Keratinocyte (primary cell): ENCODE measurements at regions not wholly inside any gene's neighbourhood (a gene's known extent, or its start where the extent isn't known, plus 50 kb on each side); places are given as distances from the start of the nearest gene placed in this dataset.

Experiments
- DNase-seq: peaks from one replicate; pipeline ENCODE4 v3.0.0-alpha.2; 2011; ENCODE audit warnings: low read depth, missing footprints, low spot score
- FAIRE-seq: peaks from 2 replicates; lab custom pipeline; 2011; peaks lifted over from hg19 to GRCh38; lab: Jason Lieb, UNC
- H2AFZ ChIP-seq: 2 replicates; pipeline ENCODE4 v1.6.0; 2012; ENCODE audit warnings: low read length, control low read depth, inconsistent platforms; ENCODE audit not compliant: control insufficient read depth
- H3K27ac ChIP-seq: 2 replicates; pipeline ENCODE4 v1.5.1; 2011; ENCODE audit warnings: low read length; ENCODE audit not compliant: control insufficient read depth, insufficient read depth
- H3K27me3 ChIP-seq: 3 replicates; pipeline ENCODE4 v1.6.0; 2011; ENCODE audit warnings: low read length; ENCODE audit not compliant: control insufficient read depth, insufficient read depth; ENCODE audit errors: extremely low read depth
- H3K36me3 ChIP-seq, 2 experiments: 2 replicates in 1 of 2; 3 replicates in 1 of 2; pipeline ENCODE4 v1.5.1; 2011; ENCODE audit warnings: low read length in 2 of 2, mild to moderate bottlenecking in 1 of 2; ENCODE audit not compliant: control insufficient read depth in 2 of 2, insufficient read depth in 2 of 2; ENCODE audit errors: extremely low read depth in 1 of 2
- H3K4me1 ChIP-seq: 3 replicates; pipeline ENCODE4 v1.5.1; 2011; ENCODE audit warnings: low read length; ENCODE audit not compliant: control insufficient read depth, insufficient read depth; ENCODE audit errors: extremely low read depth
- H3K4me2 ChIP-seq: 3 replicates; pipeline ENCODE4 v1.6.0; 2011; ENCODE audit warnings: low read depth, low read length; ENCODE audit not compliant: control insufficient read depth, insufficient read depth; ENCODE audit errors: extremely low read depth
- H3K4me3 ChIP-seq, 3 experiments: fragments of 200-600 bp in 1 of 3; sonication (generic) in 1 of 3; 2 replicates in 2 of 3; 3 replicates in 1 of 3; pipeline ENCODE4 v1.5.1; 2011 to 2016; ENCODE audit warnings: low read length in 3 of 3, mild to moderate bottlenecking in 3 of 3, control low read depth in 2 of 3, inconsistent platforms in 1 of 3, low read depth in 1 of 3, mixed read lengths in 1 of 3, mixed run types in 1 of 3, moderate library complexity in 1 of 3; ENCODE audit not compliant: control insufficient read depth in 2 of 3, insufficient read depth in 2 of 3; ENCODE audit errors: extremely low read depth in 1 of 3
- H3K79me2 ChIP-seq: 2 replicates; pipeline ENCODE4 v1.6.0; 2012; ENCODE audit warnings: low read length; ENCODE audit not compliant: control insufficient read depth, insufficient read depth
- H3K9ac ChIP-seq: 3 replicates; pipeline ENCODE4 v1.6.0; 2011; ENCODE audit warnings: low read length; ENCODE audit not compliant: control insufficient read depth, insufficient read depth; ENCODE audit errors: extremely low read depth
- H3K9me1 ChIP-seq: 3 replicates; pipeline ENCODE4 v1.6.0; 2011; ENCODE audit warnings: low read length; ENCODE audit not compliant: control insufficient read depth, insufficient read depth; ENCODE audit errors: extremely low read depth
- H3K9me3 ChIP-seq: 2 replicates; pipeline ENCODE4 v1.5.1; 2012; ENCODE audit warnings: low read depth, low read length; ENCODE audit not compliant: control insufficient read depth
- H4K20me1 ChIP-seq: 3 replicates; pipeline ENCODE4 v1.6.0; 2011; ENCODE audit warnings: low read length; ENCODE audit not compliant: control insufficient read depth, insufficient read depth; ENCODE audit errors: extremely low read depth
- EZH2 ChIP-seq: IDR thresholded peaks from one replicate; pipeline ENCODE4 v1.6.1; 2012; ENCODE audit warnings: inconsistent platforms, mild to moderate bottlenecking, low read length, moderate library complexity
- dilution Hi-C: fragments of 300-500 bp; cut with MboI; formaldehyde crosslinking; loops from one replicate; pipeline ENCODE4 v1.7.0; 2020; ENCODE audit warnings: low sequenced_read_pairs; ENCODE audit not compliant: extremely low pct_ligation_motif_present
- TF ChIP-seq, protein P1 (sequence below), 3 experiments: IDR thresholded peaks in 1 of 3; conservative IDR thresholded peaks in 1 of 3; optimal IDR thresholded peaks in 1 of 3; 2 replicates in 2 of 3; 3 replicates in 1 of 3; pipeline versions ENCODE3 to v1.5.1; 2011; ENCODE audit warnings: low read length in 3 of 3, mild to moderate bottlenecking in 3 of 3, moderate library complexity in 2 of 3, control low read depth in 1 of 3, inconsistent platforms in 1 of 3; ENCODE audit not compliant: insufficient read depth in 2 of 3; ENCODE audit errors: extremely low read depth in 1 of 3

- Histone ChIP-seq H4K20me1 (no peaks in the 10 kb centered on the region), H3K4me1 (no peaks in the 10 kb centered on the region), H2AFZ (no peak overlapping the region), H3K36me3 (no peaks in the 10 kb centered on the region), H3K27ac (no peak overlapping the region), H3K4me2 (no peak overlapping the region), H3K4me3 (no peak overlapping the region), H3K9ac (no peak overlapping the region), H3K9me1 (no peaks in the 10 kb centered on the region), H3K27me3 (peaks cover 4% of the 10 kb centered on the region), H3K79me2 (no peaks in the 10 kb centered on the region), H3K9me3 (no peaks in the 10 kb centered on the region)
- dilution Hi-C loops: no loop called here
- TF ChIP-seq EZH2: no peak
- TF ChIP-seq, protein P1, sequence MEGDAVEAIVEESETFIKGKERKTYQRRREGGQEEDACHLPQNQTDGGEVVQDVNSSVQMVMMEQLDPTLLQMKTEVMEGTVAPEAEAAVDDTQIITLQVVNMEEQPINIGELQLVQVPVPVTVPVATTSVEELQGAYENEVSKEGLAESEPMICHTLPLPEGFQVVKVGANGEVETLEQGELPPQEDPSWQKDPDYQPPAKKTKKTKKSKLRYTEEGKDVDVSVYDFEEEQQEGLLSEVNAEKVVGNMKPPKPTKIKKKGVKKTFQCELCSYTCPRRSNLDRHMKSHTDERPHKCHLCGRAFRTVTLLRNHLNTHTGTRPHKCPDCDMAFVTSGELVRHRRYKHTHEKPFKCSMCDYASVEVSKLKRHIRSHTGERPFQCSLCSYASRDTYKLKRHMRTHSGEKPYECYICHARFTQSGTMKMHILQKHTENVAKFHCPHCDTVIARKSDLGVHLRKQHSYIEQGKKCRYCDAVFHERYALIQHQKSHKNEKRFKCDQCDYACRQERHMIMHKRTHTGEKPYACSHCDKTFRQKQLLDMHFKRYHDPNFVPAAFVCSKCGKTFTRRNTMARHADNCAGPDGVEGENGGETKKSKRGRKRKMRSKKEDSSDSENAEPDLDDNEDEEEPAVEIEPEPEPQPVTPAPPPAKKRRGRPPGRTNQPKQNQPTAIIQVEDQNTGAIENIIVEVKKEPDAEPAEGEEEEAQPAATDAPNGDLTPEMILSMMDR (optimal IDR thresholded peaks at IDR 0.05 in 1 of 3, IDR thresholded peaks at IDR 0.05 in 1 of 3, conservative IDR thresholded peaks at IDR 0.05 in 1 of 3; ENCODE audit: extremely low read depth in 1 of 3, insufficient read depth in 2 of 3, low read length in 3 of 3): no peak
- FAIRE-seq: no peak
- no peak for DNase-seq
Measured at GRCh38 chr1:110766336-110766647, 91.6 kb upstream of the KCNA3 start.

DNA sequence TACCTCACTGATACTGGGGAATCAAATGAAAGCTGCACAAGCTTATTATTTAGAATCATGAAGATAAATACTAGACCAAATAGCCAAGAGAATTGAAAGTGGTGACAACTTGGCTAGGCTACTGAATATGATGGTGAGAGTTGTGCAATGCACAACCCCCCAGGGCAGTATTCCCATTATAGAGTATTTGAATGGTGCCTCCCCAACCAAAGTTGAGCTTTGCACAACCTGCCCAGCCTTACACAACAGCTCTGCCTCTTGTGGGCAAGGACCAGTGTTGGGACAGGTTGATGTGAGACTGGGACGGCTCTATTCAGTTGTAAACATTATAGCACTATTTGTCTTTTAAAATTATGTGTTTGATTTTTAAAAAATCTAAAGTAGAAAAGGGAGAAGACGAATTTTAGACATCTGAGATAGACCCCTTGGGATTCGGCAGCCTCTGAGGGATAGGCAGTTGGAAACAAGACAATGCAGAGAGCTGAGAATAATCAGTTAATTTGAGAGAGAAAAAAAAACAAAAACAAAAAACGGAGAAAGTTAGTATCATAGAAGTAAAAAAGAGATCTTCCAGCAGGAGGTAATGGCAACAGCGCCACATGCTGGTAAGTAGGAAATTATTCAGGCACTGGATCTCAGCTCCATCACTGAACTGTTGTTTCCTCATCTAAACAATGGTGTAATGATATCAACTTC, 91.0 kb upstream of the KCNA3 start:
- dilution Hi-C loops: no loop called here
- DNase-seq: no peak

More for the DNA sequence above, 91.0 kb upstream of the KCNA3 start:
- Histone ChIP-seq H2AFZ (no peak overlapping the region), H3K9me1 (no peaks in the 10 kb centered on the region), H3K9ac (no peak overlapping the region), H3K79me2 (no peaks in the 10 kb centered on the region), H3K9me3 (no peaks in the 10 kb centered on the region), H3K4me1 (no peaks in the 10 kb centered on the region), H3K27ac (no peak overlapping the region), H3K36me3 (no peaks in the 10 kb centered on the region), H3K4me2 (no peak overlapping the region), H3K4me3 (no peak overlapping the region), H3K27me3 (peaks cover 4% of the 10 kb centered on the region), H4K20me1 (no peaks in the 10 kb centered on the region)
- TF ChIP-seq EZH2: no peak
- TF ChIP-seq, protein P1 (optimal IDR thresholded peaks at IDR 0.05 in 1 of 3, IDR thresholded peaks at IDR 0.05 in 1 of 3, conservative IDR thresholded peaks at IDR 0.05 in 1 of 3; ENCODE audit: extremely low read depth in 1 of 3, insufficient read depth in 2 of 3, low read length in 3 of 3): peak; percentile 67 to 80 (median 74)
- peak; percentile 71 for FAIRE-seq
